ENCODE measurements at regions not wholly inside any gene's neighbourhood (a gene's known extent, or its start where the extent isn't known, plus 50 kb on each side); places are given as distances from the start of the nearest gene placed in this dataset.
"Not testable (repeated sequence)": the region's sequence is repeated elsewhere in the genome, so short reads cannot be mapped to it uniquely, and the experiment has no call there.

DNA sequence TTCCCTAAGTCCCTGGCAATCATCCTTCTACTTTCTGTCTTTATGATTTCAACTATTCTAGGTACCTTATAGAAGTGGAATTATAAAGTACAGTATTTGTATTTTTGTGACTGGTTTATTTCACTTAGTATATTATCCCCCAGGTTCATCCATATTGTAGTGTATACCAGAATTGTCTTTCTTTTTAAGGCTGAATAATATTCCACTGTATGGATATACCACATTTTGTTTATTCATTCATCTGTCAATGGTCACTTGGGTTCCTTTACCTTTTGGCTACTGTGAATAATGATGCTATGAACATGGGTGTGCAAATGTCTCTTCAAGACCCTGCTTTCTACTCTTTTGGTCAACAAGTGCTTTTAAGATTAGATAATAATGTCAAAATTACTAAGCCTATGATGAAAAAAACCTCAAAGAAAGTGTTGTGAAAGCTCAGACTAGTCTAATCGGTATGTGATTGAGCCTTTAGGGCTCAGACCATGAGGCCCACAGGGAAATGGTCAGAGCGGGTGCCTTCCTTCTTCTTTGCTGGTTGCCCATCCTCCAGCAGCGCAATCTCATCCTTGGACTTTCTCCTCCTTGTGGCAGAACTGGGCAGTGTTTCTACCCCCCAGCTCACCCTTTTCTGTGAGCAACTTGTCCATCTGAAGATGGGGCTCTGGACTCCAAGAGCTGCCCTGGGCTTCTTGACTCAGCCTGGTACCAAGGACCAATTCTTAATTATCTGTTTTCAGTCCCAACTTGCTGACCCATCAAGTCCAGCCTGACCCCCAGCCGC, 105.4 kb downstream of the TTC8 start:
- peak; percentile 7 for DNase-seq (ENCODE audit: low spot score)

DNA sequence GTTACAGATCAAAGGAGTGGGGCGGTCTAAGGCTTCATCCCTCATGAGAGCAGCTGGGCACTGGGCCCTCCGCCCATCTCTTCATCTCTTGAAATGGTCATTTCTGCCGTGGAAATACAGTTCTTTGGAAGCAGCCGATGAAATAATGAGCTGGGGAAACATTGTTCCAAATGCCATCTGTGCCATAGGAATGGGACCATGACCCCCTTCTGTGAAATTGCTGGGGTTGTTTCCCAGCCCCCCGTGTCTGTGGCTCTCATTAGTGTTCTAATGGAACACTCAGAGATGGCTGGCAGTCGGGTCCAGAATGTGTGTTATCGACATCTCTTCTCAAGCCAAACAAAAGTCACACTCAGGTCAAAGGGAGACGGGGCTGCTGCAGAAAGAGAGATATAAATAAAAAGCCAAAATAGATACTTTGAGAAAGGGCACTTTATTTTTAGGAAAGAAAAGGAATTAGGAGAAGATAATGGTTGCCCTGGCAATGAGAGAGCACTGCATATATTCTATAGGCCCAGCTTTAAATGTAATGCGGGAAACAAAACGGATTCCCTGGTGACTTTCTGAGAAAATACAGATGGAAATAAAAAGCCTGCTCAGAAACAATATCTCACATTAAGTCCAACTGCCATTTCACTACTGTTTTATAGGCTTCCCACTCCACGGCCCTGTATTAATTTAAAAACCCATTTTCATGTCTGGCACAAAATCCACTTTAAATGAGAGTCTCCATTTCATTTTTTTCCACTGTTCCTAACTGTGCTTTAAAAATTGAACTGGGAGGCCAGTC, 107.1 kb downstream of the TTC8 start:
- DNase-seq (ENCODE audit: low spot score): no peak

DNA sequence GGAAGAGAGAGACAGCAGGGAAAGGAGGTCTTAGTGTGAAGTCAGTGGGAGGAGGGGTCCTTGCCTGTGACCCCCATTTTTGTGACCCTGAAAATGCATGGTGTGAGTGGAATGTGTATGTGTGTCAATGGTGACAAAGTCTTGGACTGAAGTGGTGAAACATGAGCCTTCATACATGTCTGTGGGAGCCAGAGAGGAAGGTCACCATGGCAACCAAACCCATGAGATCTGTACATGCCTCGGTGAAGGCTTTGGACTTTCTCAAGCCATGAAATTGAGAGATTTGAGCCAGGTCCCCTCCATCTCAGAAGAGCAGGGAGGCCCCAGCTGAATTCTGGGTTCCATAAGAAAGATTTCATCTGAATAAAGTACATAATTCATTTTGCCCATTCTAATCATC, 108.7 kb downstream of the TTC8 start:
- DNase-seq (ENCODE audit: low spot score): no peak

GRCh38 chr14:88934351-88934806, 109.9 kb downstream of the TTC8 start:
- DNase-seq (ENCODE audit: low spot score): no peak

GRCh38 chr14:88935083-88935482, 110.6 kb downstream of the TTC8 start:
- no peak for DNase-seq (ENCODE audit: low spot score)

DNA sequence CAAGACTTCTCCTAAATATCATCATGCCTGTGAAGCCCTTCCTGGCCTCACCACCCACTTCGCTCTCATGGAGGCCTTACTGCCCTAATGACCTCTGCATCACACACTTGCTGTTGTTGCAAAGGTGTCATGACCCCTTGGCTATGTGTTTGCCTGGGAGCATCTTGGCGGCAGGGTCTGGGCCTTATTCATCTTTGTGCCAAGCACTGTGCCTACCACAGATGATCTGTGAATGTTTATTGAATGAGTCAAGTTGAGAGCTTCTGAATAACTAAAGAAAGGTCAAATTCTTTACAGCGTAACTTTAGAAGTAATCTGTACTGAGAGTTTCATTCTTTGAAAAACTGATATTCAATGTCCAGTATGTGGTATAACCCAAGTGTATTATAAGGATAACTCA, 113.3 kb downstream of the TTC8 start:
- DNase-seq (ENCODE audit: low spot score): no peak

- DNase-seq (ENCODE audit: low spot score): no peak
Observed at GRCh38 chr14:88940671-88941070, 116.2 kb downstream of the TTC8 start.

DNA sequence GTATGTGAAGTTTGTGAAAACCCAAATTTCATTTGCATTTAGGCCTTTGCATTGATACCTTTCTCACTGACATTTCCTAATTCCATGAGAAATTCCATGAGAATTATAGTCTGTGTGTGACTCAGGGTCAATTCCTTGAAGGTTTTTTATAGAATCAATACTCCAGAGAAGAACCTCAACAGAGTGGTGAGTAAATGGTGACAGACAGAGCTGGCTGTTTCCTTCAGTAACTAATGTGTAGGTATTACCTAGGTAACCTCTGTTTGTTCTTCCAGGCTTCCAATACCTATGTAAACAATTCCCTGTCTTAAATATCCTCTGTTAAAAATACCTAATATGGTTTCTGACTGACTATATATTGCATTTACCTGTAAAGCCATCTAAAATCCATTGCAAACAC, 117.0 kb downstream of the TTC8 start:
- DNase-seq (ENCODE audit: low spot score): no peak

- no peak for DNase-seq (ENCODE audit: low spot score)
Observed at GRCh38 chr14:88947646-88948598, 123.5 kb downstream of the TTC8 start.

- no peak for DNase-seq (ENCODE audit: low spot score)
Observed at GRCh38 chr14:88950069-88950468, 125.6 kb downstream of the TTC8 start.

- DNase-seq (ENCODE audit: low spot score): no peak
Observed at GRCh38 chr14:88951370-88951769, 126.9 kb downstream of the TTC8 start.

- no peak for DNase-seq (ENCODE audit: low spot score)
Observed at GRCh38 chr14:88952901-88953300, 128.4 kb downstream of the TTC8 start.

DNA sequence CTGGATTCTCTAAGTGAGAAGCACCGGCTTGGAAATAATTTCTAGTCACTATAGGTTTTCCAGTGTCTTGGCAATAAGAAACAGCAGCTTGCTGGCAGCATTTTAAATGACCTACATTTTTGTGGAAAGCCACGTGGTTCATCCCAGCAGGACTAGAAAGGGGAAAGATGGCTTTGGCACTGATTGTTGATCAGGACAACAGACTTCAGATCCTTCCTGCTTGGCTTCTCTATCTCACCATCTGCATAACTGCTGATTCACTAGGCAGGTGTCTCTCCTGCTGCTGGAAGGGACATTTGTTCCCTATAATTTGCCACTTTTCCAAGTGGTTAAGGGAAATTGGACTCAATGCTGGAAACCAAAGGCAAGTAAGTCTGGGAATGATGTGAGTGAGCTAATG, 131.0 kb downstream of the TTC8 start:
- DNase-seq (ENCODE audit: low spot score): no peak

GRCh38 chr14:88960496-88960895, 136.0 kb downstream of the TTC8 start:
- no peak for DNase-seq (ENCODE audit: low spot score)

GRCh38 chr14:88961214-88961613, 136.8 kb downstream of the TTC8 start:
- DNase-seq (ENCODE audit: low spot score): no peak

DNA sequence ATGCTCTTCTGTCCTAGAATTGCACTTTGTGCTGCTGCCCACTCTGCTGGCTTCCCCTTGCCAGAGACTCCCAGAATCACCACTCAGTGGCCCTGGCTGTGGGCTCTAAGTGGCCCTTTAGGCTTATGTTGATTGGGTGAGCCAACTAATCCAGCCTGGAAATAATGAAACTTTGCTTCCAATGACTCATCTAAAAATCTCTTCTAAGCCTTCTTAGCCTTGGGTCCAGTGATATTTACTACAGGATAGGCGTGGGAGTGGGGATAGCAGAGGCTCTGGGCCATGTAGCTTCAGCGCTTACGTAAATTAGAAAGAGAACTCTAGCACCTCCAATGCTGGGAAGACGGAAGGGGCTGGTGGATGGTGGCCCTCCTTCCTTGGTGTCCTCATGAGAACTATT, 137.9 kb downstream of the TTC8 start:
- no peak for DNase-seq (ENCODE audit: low spot score)

GRCh38 chr14:88967299-88967698, 142.8 kb downstream of the TTC8 start:
- DNase-seq (ENCODE audit: low spot score): no peak

DNA sequence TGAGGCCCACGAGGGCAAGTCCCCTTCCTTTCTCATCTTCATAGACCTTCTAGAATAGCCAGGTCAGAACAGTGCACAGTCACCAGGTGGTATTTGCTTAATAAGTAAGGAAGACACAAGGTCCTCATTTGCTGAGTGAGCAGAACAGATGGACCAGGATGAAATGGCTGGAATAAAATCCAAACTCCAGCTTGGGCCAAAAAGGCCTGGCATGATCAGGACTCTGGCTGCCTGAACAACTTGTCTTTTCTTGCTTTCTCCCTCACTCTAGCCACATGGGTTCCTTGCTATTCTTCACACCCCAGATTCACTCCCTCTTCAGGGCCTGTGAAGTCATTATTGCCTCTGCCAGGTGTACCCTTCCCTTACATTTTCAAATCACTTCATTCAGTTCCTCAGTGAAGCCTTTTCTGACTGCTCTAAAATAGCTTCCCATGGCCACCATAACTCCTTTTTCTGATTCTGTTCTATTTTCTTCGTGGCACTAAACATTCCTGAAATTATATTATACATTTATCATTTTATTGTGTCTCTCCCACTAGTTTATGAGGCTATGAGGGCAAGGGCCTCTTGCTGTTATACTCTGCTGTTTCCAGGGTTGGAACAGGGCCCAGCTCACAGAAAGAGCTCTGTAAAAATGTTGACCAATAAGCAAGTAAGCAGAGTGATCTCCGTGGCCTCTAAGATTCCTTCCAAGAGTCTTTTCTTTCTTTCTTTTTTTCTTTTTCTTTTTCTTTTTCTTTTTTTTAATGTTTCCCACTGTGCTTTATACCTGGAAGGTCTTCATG, 150.8 kb downstream of the TTC8 start:
- no peak for DNase-seq (ENCODE audit: low spot score)

DNA sequence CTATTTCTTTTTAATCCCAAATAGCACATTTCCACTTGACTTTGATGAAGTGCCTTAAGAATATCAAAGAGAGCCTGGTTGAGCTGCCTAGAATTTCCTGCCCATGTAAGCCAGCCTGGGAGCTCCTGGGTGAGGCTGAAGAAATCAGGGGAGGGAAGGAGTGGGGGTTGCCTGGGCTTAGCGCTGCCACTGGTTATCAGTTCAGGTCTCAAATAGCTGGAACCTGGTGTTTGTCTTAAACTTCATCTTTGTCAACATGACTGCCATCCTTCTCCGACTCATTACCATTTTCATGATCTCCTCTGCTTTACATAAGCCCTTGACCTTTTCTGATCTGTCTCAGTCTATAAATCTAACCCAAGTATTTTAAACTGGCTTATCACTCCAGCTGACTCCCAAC, 151.5 kb downstream of the TTC8 start:
- no peak for DNase-seq (ENCODE audit: low spot score)

GRCh38 chr14:88980907-88981306, 156.5 kb downstream of the TTC8 start:
- not testable (repeated sequence) for DNase-seq (ENCODE audit: low spot score)

DNA sequence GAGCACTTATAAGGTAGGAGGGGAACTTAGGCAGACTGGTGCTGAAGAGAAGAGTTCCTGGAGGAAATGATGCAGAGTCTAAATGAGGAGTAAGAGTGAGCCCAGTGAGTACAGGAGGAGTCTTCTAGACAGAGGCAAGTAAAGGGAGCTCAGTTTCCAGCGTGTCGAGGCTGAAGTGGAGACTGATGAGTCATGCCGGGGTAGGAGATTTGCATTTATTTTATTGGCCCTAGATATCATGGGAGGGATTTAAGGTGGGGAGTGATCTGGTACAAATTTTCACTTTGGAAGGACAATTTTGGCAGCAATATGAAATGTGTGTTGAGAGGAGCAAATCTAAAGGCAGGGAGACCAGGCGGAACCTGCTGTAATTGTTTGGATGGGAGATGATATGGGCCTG, 157.5 kb downstream of the TTC8 start:
- DNase-seq (ENCODE audit: low spot score): no peak
